GM18499 (cell line): ENCODE measurements at regions not wholly inside any gene's neighbourhood (a gene's known extent, or its start where the extent isn't known, plus 50 kb on each side); places are given as distances from the start of the nearest gene placed in this dataset.

Experiments
- ATAC-seq: cut with Tn5 transposase; IDR thresholded peaks from one replicate; pipeline ENCODE4 v1.9.1; 2021; ENCODE audit warnings: moderate number of reproducible peaks; ENCODE audit not compliant: insufficient read depth, unreplicated experiment

- no peak for ATAC-seq
These were observed 56.0 kb downstream of the PLK2 start for GRCh38 chr5:58403822-58404433.

- no peak for ATAC-seq
These were observed 58.2 kb downstream of the PLK2 start for GRCh38 chr5:58401701-58402100.

DNA sequence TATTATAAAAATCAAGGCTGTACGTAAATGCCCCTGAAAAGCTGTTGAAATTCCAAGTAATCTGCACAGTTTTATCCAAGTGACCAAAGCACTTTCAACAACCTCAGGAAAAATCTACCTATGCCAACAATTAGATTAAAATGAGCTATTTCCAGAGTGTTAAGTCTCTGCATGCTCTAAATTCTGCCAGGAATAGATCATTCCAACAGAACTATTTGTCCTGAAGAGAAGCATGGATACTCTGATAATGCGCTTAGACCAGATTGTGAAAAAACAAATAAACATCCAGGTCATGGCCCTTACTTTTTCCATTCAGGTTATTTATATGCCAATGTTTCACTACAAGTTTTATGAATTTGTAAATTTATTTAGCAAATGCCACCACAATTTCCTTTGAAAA, 59.1 kb downstream of the PLK2 start:
- ATAC-seq: no peak

GRCh38 chr5:58399951-58400350, 59.9 kb downstream of the PLK2 start:
- ATAC-seq: no peak

- ATAC-seq: no peak
These were observed 65.5 kb downstream of the PLK2 start for GRCh38 chr5:58394339-58394738.

DNA sequence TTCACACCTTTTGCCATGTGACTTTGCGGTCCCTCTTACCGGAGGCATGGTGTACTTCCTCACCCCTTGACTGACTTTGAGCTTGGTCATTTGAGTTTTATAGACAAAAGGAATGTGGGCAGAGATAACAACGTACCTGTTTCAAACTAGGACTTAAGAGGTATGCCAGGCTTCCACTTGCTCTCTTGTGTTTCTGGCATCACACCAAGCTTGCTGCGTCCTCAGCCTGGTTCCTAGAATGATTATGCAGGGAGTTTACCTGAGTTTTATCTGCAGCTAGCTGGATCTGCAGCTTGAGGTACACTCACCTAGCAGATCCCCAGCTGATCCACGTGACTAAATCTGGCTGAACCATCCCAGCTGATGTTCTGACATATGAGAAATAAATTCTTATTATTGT, 66.2 kb downstream of the PLK2 start:
- no peak for ATAC-seq

- no peak for ATAC-seq
These were observed 67.4 kb downstream of the PLK2 start for GRCh38 chr5:58392496-58392895.

DNA sequence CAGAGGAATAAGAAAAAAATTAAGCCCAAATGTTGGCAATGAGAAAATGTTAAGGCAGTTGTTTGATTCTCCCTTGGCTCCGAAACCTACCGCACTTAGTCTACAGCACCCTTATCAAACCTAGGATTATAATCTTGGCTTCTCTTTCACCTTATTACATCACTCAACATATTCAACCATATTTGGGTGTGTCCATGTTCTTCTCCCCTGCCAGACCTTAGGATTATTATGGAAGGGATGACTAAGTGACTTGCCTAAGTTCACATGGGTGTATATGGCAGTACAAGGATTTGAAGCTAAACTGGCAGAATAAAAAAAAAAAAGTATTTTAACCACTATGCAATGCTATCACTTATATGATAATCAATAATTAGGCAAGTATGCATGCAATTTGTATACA, 76.4 kb downstream of the PLK2 start:
- ATAC-seq: no peak

DNA sequence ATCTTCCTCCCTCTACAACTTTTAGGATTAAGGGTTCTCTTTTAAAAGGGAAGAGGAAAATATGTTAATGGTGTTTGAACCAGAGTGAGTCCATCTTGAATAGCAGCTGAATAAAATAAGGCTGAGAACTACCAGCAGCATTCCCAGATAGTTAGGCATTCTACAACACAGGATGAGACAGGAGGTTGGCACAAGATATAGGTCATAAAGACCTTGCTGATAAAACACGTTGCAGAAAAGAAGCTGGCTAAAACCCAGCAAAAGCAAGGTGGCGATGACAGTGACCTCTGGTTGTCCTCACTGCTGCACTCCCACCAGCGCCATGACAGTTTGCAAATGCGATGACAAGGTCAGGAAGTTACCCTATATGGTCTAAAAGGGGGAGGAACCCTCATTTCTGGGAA, 77.8 kb downstream of the PLK2 start:
- no peak for ATAC-seq

- no peak for ATAC-seq
These were observed 78.3 kb downstream of the PLK2 start for GRCh38 chr5:58381566-58381965.

DNA sequence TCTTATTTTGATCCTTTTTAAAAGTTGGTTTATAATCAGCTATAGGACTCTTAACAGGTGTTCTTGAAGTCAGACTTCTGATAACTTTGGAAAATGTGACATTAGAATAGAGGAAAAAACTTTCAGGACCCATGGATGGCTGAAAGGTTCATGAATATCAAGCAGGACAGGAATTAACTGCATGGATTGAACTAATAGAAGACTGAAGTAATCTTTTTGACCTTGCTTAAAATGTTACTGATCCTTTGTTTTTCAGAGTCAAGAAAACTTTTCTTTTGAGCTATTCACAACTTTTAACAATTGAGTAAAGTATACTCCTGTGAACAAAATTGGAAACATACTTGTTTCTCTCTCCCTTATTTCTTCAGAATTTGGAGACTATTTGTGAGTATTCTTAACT, 79.2 kb downstream of the PLK2 start:
- no peak for ATAC-seq

DNA sequence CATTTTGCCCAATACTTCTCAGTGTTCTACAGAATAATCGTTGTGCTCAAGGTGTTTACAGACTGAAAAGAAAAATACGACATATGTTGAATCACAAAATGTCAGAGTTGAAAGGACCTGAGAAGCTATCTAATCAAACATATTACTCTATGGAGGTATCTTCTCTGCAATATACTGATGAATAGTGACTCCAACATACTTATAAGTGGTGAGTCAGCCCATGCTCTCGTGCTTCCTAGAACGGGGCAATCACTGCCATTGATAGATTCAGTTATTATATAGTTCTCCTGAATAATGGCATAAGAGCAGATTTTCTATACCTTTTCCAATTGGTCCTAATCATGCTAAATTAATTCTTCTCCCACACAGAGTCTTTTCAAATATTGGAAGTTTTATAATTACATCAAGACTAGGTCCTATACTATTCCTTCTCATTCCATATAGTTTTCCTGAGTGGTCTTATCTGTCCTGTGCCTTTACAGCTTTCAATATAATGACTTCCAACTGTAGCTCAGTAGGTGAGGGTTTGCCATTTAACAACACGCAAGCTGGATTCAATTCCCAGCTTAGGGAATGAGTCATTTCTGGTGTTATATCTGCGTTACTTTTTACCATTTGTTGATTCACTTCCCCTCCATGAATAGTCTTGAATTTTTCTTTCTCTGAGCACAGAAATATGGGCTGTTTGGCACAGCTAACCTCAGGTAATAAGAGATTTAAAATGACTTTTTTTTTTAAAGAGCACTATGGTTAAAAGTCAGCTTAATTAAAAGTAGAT, 81.1 kb downstream of the PLK2 start:
- no peak for ATAC-seq

DNA sequence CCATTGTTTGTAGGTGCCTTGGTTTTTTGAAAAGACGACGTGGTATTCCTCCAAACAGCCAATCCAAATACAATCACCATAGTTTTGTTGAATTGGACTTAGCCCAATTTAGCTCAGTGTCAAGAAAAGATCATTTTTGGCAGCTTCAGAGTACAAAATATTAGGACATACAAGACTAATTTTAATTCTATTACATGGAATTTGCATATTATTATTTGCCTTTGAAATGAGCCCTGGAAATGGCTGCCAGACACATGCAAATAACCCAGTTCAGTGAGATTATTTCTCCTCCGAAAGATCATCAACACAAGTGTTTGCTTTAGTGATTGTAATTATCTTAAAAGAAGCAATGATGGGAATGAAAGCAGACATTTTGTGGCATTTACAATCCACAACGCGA, 89.3 kb downstream of the PLK2 start:
- no peak for ATAC-seq

GRCh38 chr5:58369513-58370190, 90.2 kb downstream of the PLK2 start:
- ATAC-seq: no peak

DNA sequence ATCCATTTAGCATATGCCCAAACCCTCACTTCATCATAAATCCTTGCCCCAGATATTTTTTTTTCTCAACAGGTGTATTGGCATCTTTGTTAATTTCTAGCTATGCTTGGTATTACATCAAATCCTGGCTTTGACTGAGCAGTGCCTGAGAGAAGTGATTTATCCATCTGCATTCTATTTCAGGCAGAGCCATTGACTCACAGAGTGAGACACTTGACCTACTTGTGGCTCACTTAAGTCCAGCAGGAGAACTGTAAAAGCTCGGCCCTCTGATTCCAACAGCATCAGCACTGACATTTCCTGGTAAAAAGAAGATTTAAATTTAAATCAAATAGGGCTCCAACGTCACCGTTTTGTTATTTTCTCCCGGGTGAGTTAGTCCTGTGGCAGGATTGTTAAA, 93.4 kb downstream of the PLK2 start:
- ATAC-seq: no peak

- ATAC-seq: no peak
These were observed 94.1 kb downstream of the PLK2 start for GRCh38 chr5:58365791-58366190.

DNA sequence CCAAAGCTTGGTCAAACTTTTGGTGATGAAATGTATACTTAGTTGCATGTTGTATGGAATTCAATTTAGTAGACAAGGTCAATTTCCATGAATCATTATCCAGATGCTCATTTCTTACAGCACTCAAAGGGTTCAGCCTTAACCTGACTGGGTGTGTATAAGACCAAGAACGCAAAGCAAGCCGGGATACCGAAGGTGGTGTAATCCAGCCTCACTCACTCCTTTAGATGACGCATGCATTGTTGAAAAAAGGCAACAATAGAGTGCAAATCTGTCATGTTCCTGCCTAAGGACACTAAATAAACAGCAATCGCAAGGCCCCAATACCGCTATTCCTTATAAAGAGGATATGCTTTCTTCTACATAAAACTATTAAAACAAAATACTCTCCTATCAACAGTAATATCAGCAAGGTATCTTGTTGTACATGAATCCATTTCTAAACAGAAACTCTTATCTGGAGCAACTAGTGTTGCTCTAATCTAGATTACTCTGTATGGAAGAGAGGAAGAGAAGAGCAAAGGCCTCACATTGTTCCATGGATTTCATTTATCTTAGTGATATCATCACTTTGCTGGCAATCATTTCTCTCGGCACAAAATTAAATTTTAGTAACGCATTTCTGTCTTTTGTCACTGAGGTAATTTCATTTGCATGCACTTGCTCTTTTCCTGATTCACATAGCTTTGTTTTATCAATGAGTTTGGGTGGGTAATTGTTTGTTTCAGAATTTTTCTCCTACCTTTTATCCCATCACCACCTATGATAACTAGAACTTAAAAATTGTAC, 96.2 kb downstream of the PLK2 start:
- no peak for ATAC-seq

DNA sequence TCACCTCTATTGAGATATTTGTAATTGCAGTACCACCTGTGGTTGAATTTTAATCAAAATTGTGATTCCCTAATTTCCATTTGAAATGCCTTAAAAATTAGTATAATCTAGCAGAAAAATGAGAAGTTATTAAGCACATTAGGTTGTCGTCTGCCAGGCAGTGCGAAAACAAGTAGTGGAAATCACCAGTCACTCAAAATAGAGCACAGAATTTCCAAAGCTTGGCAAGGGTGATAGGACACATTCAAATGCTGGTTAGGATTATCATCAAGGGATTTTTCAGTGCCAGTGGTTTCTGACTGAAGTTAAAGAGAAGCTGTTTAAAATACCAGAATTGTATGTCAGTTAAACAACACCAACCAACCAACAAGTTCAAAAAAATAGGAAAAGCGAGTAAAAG, 97.8 kb downstream of the PLK2 start:
- no peak for ATAC-seq

DNA sequence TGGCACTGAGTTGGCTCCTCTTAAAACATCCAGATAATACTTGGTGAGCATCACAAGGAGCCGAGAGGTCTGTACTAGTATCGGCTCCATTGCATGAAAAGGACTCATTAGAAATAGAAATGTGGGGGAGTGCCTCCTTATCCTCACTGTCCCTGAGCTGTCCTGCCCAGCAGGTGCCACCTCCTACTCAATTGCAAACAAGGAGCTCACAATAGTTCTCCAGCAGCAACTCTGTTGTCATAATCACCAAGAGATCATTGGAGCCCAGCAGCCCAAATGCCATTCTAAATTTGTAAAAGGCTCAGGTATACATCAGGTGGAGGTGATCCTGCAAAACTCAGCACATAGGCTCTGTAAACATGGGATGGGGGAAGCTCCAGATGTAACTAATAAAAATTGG, 99.1 kb downstream of the PLK2 start:
- no peak for ATAC-seq

DNA sequence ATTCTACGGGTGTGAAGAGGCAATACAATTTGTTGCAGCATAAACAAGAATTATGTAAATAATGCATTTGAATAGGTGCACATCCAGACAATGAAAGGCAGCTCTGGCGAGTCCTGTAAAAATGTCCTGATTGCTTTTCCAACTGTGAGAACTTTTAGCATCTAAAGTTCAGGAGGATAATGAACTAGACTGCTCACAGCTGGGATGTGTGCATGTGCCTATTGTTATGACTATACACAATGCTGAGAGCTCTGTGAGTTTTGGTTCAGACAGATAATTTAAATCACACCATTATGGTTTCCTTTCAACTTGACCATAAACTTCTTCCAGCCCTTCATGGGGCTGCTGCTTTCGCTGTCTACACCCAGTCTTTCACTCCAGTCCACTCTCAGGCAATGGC, 99.9 kb downstream of the PLK2 start:
- ATAC-seq: no peak
